Stimulated activated CD4-positive, alpha-beta T cell treated with anti-CD3 and anti-CD28 coated beads, Interleukin-1b, Interleukin-23, amount 100 ng/mL, for 24 hours (primary cell): ENCODE measurements at regions not wholly inside any gene's neighbourhood (a gene's known extent, or its start where the extent isn't known, plus 50 kb on each side); places are given as distances from the start of the nearest gene placed in this dataset.

Experiments
- DNase-seq, 4 experiments: peaks; one replicate each; pipeline ENCODE4 v3.0.0-alpha.2; 2020; ENCODE audit warnings: low read depth in 4 of 4, low spot score in 1 of 4

GRCh38 chr2:40786636-40787035 is 334.7 kb upstream of the SLC8A1 start:
- DNase-seq, result no peak

DNA sequence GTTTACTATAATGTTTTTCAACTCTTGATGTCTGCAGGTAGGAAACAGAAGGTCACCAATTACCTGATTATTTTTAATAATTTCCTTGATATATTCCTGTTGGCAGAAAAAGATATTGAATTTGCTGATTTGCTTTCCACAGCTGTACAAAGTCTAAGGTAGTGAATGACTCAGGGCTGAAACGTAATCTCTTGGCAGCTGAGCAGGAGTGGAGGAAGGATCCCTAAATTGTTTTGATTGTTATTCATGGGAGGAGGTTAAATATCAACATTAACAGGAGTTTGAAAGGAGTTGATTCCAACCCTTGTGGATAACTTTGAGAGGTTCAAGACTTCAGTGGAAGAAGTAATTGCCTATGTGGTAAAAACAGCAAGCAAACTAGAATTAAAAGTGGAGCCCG is 345.2 kb upstream of the SLC8A1 start:
- no peak for DNase-seq

DNA sequence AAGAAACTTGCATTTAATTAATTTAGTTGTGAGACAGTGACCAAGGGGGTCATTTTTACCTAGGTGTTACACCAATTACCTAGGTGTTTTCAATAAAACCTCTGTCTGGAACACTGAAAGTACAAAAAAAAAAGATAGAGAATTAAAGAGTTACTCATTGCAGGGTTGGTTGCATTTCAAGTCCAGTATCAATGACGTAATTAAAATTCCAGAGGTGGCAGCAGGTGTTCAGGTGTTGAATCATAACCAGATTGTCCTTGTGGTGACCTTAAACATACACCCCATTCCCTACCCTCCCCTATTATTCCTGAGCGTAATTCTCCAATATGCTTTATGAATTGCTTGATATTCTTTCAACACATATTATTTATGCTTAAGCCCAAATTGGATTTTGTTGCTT is 352.0 kb upstream of the SLC8A1 start:
- DNase-seq, result no peak

DNA sequence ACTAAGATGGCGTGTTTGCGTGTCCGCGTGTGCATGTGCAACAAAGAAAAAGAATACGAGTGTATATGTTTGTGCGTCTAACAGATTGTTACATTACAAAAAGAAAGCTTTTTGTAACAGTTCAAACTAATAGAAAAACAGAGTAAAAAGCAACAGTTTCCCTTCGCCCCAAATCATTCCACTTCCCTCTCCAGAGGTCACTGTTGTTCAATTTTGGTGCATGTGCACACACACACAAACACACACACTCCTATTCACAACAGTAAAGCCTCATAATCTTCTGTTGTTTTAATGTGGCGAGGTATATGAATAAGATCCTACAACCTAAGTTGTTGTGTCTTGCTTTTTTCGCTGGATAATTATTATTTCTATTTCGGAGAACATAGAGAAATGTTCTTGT is 357.3 kb upstream of the SLC8A1 start:
- no peak for DNase-seq

DNA sequence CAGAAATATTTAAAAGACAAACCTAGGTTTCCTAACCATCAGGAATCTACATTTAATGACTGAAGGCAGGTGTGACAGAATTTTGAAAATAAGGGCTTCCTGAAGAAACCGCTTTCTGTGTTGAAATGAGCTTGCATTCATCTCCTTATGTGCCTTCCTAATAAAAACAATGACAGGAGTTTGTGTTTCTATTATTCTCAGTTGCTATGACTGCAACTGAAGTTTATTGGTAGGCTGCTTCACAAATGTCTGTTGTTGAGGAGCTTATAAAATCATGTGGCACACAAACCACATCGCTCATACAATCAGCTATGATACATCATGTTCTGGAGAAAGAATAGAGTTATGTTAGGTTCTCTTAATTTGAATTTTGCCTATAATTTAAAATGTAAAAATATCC is 362.7 kb upstream of the SLC8A1 start:
- no peak for DNase-seq

DNA sequence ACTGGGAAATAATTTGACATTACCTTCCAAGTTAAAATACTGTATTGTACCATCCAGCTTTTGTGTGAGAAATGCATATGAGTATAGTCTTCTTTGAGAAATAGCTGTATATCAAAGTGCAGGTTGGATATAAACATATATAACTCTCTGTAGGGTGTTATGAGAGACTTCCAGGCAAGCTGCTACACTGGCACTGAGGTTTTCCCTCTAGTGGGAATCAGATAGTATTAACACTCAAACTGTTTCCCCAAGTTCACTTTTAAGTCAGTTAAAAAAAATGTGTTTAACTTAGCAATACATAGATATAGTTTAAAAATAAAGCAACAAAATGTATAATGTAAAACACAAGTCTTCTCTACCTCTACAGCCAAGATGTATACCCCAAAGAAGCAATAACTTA is 368.4 kb upstream of the SLC8A1 start:
- no peak for DNase-seq

DNA sequence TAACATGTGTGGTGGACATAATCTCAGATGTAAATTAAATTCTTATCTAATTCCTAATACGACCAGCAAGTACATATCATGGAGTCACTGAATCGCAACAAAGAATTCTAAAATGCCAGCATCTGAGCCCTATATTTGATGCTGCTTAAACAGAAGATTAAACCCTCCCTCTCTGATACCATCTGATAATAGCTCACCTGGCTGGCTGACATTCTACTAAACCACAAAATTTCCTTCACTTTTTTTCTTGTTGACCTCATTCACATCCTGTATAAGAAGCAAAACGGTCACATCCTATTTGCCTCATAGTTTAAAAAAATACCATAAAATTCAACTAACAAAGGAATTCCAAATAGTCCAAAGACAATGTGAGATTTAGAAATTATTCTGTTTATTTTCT is 371.6 kb upstream of the SLC8A1 start:
- no peak for DNase-seq

DNA sequence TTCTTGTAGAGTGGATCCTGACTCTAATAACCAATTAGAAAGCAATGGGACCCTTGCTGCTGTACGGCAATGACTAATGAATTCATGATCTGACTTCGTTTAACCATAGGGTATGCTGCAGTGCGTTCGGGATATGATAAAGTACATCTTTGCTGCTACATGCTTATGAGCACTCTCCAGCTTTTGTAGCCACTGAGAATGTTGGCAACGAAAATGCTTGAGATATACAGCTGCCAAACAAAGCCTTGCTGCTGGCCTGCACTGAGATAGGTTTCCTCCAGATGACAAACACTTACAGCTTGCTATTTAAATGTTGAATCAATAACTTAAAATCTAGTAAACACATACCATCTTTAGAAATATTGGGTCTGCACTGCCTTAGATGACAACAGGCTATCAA is 372.4 kb upstream of the SLC8A1 start:
- DNase-seq, result no peak

GRCh38 chr2:40827392-40827791 is 375.5 kb upstream of the SLC8A1 start:
- no peak for DNase-seq

DNA sequence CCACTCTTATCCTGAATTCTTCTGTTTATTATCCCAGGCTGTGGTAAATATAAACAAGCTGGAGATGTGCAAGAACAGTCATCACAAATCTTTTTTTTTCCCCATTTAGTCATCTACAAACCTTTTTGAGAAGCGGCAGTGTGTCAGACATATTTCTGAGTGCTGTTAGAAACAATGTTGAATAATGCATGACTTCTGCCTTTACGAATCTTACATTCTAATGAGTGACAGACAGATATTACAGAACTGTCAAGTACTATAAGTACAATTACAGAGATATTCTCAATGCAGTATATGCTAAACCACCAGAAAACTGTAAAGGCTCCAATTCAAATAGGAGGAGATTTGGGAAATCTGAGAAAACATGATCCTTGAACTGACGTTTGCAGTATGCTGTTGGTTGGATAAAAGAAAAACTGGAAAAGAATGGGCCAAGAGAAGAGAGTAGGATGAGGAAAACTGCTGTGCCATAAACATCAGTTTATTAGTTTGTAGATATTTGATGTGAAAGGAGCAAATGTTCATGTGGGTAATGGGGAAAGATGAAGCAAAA is 379.5 kb upstream of the SLC8A1 start:
- no peak for DNase-seq

- DNase-seq, result no peak
Observed at GRCh38 chr2:40841856-40842255, 390.0 kb upstream of the SLC8A1 start.

- no peak for DNase-seq
Observed at GRCh38 chr2:40844353-40845277, 392.7 kb upstream of the SLC8A1 start.

DNA sequence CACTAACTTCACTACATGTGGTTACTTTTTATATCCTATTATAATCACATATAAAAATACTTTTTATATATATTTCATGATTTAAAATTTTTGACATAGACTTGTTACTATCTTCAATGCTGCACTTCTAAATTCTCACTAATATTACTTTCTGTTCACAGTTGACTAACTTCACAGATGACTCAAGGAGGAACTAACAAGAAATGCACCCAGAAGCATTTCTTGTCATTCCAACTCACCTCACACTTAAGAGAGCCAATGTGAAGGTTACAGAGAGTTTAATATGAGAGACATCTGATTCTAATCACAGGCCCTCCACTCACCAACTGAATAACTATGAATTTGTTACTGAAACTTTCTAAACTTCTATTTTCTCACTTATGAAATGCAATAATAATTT is 399.8 kb upstream of the SLC8A1 start:
- DNase-seq, result no peak

- no peak for DNase-seq
Observed at GRCh38 chr2:40859617-40860016, 407.7 kb upstream of the SLC8A1 start.

GRCh38 chr2:40867829-40868228 is 415.9 kb upstream of the SLC8A1 start:
- DNase-seq, result no peak

GRCh38 chr2:40872580-40872979 is 420.7 kb upstream of the SLC8A1 start:
- no peak for DNase-seq

DNA sequence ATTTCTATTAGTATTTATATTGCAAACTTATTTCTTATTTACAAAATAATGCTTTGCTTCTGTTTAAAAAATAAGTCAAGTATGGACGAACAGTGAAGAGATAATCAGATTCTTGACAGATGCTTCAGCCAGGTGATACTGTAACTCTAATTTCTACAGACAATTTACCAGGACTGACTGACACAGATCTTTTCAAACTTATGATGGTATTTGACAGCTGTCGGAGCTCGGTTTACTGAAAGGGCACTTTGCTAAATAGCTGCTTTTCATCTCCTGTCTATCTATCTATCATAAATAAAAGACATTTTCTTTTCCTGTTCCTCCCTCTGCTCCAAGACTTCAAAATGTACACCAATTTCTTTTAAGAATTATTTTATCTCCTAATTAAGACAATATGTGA is 422.5 kb upstream of the SLC8A1 start:
- no peak for DNase-seq

GRCh38 chr2:40877734-40878288 is 425.9 kb upstream of the SLC8A1 start:
- no peak for DNase-seq

DNA sequence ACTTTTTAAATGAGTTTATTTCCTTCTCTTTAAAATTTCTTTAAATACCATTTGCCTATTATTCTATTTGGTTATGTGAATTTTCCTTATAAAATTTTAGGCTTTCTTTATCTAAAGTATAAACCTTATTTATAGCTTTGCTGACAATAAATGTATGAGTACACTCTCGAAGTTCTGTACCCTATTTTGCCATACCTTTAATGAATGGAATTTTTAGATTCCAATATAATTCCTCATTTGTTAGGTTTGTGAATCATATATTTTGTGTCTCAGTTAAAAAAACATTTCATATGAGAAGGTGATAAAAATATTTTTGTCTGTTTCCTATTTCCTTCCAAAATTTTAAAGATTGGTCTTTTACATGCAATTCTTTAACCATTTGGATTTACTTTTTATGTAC is 427.4 kb upstream of the SLC8A1 start:
- no peak for DNase-seq

DNA sequence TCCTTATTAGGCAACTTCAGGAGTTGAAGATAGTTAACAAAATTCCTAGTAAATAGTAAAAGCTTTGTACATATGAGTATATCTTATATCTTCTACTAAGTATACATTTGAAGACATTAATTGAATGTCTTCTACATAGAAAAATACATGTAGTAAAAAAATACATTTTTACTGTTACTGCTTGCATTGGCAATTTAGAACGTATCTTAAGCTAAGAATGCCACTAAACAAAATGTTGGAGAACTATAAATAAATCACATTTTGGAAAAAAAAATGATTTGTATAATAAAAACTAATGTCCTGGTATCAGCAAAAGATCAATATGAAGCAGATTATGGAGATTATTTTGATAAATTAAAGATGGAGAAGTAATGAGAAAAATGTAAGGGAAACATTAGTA is 434.2 kb upstream of the SLC8A1 start:
- DNase-seq, result no peak

DNA sequence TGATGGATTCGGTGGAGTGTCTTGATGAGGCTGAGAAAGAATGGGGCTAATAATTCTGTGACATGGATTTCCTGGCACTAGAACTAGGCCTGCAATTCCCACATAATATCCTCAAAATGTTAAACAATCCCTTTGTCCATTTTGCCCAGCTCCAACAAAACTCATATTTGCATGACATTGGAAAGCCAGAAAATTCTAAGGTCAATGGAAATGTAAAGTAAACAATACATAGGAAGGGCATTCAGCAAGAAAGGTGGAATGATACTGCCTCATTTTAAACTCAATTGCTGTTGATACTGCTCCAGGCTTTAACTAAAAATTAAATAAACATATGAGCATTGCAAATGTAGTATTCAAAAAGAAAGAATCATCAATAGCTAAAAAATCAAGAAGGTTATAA is 434.8 kb upstream of the SLC8A1 start:
- DNase-seq, result no peak

DNA sequence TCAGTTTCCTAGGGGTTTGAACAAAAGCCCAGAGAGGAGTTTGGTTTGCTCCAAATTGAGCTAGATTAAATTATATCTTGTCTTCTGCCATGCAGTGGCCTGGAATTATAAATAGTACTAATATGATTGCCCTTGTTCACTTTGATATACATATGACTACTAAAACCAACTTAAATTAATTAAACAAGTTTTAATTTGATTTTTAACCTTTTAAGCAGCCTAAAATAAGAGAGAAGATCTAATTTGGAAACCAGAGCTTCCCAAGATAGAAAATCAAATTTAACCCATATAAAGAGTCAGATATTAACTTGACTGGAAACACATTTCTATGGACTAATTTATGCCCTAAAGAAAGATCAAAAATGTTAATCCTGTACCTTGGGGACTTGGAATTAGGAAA is 444.5 kb upstream of the SLC8A1 start:
- no peak for DNase-seq

DNA sequence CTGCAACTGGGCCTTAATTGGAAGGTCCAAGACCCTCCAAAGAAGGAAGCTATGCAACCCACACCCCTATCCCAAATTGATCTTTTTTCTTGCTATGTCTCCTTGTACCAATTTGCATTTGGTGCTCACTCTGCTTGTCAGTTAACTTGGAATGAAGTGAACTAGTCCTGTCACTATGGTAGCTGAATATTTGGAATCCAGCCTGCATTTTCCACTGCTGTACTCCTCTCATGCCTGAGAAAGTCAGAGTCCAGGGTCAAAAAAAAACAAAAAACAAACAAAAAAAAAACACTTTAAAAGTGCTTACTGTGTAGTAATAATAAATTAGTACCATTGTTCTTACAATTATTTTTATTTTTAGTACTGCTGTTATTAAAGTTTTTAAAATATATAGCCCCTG is 462.8 kb upstream of the SLC8A1 start:
- no peak for DNase-seq
